ENCODE measurements at regions not wholly inside any gene's neighbourhood (a gene's known extent, or its start where the extent isn't known, plus 50 kb on each side); places are given as distances from the start of the nearest gene placed in this dataset.

DNA sequence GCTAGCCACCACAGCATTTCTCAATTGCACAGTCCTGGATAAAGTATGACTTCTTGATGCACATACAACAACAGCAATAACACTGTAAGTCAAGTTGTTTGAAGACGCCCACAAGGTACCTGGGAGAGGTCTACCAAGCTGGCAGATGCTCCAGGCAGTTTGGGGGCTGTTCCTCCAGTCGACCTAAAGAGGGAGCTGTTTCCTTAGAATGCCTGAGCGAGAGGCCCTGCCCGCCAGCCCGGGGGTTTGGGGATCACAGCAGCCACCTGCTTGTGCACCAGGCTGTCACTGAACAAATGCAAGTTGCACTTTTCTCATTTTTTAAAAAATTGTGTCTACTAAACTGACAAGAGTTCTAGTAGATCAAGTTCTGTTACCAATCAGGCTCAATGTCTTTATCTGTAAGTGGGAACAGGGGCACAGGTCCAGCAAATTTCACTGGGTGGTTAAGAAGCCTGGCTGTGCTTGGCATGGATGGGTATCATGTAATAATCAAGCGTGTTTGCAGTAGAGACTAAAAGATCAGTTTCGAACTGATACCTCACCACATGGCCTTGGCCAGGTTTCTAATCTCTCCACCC, 193.8 kb upstream of the ADO start:
- Histone ChIP-seq H3K27ac (no peak overlapping the region), H3K9me3 (no peaks in the 10 kb centered on the region), H3K27me3 (no peaks in the 10 kb centered on the region), H3K36me3 (no peaks in the 10 kb centered on the region), H3K4me1 (no peaks in the 10 kb centered on the region), H3K4me3 (no peak overlapping the region)
- no peak for TF ChIP-seq POLR2A (IDR thresholded peaks at IDR 0.05)
- TF ChIP-seq, protein P1, sequence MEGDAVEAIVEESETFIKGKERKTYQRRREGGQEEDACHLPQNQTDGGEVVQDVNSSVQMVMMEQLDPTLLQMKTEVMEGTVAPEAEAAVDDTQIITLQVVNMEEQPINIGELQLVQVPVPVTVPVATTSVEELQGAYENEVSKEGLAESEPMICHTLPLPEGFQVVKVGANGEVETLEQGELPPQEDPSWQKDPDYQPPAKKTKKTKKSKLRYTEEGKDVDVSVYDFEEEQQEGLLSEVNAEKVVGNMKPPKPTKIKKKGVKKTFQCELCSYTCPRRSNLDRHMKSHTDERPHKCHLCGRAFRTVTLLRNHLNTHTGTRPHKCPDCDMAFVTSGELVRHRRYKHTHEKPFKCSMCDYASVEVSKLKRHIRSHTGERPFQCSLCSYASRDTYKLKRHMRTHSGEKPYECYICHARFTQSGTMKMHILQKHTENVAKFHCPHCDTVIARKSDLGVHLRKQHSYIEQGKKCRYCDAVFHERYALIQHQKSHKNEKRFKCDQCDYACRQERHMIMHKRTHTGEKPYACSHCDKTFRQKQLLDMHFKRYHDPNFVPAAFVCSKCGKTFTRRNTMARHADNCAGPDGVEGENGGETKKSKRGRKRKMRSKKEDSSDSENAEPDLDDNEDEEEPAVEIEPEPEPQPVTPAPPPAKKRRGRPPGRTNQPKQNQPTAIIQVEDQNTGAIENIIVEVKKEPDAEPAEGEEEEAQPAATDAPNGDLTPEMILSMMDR (IDR thresholded peaks at IDR 0.05), result peak in 1 of 3 experiments; percentile 25
- intact Hi-C loops (cut with DNase I), result no loop called here
- DNase-seq (ENCODE audit: extremely low spot score in 2 of 2), result no peak

DNA sequence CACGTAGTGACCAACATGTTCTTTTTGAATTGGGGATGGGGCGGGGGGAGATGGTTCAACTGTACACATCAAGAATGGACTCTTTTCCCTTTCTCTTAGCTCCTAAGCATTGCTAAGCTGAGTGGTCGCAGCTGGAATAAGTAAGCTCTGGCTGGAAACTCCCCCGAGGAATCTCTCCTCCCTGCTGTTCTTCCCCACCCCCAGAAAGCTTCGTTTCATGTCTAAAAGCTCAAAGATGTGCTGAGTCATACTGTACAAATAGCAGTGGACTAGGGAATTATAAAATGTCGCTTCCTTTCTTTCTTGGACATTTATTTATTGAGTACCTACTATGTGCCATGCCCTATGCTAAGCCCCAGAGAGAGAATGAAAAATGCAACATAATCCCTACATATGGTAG, 191.1 kb upstream of the ADO start:
- DNase-seq (ENCODE audit: extremely low spot score in 2 of 2), result no peak
- Histone ChIP-seq H3K27ac (no peak overlapping the region), H3K9me3 (no peaks in the 10 kb centered on the region), H3K36me3 (no peaks in the 10 kb centered on the region), H3K4me3 (no peak overlapping the region), H3K4me1 (peaks cover 13% of the 10 kb centered on the region), H3K27me3 (no peaks in the 10 kb centered on the region)
- intact Hi-C loops (cut with DNase I), result no loop called here
- TF ChIP-seq POLR2A (IDR thresholded peaks at IDR 0.05), result no peak

DNA sequence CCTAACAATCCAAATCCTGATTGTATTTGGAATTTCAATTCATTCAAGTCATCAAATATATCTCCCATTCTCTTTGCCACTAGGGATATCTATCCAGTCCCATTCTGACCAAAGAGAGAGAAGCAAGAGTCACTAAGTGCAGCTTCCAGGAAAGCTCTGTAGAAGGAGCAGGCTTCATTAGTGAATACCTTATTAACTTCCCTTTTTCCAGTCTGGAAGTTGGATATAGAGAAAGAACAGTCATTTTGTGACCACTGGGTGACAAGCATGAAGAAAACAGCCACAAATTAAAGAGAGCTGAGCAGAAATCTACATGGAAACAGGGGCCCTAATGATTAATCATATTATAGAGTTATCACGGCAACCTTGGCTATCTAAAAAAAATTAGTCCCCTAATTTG, 190.7 kb upstream of the ADO start:
- peaks cover 17% of the 10 kb centered on the region for H3K4me1 ChIP-seq
- TF ChIP-seq, protein P1 (IDR thresholded peaks at IDR 0.05), result no peak
- no peak for TF ChIP-seq POLR2AphosphoS5 (IDR thresholded peaks at IDR 0.05; ENCODE audit: insufficient read depth in 1 of 2, low read depth in 1 of 2)
- no peak for TF ChIP-seq POLR2A (IDR thresholded peaks at IDR 0.05)
- no peaks in the 10 kb centered on the region for H3K36me3 ChIP-seq
- no peak overlapping the region for H3K4me3 ChIP-seq
- no peaks in the 10 kb centered on the region for H3K9me3 ChIP-seq
- no peaks in the 10 kb centered on the region for H3K27me3 ChIP-seq
- no peak overlapping the region for H3K27ac ChIP-seq
- no peak for DNase-seq (ENCODE audit: extremely low spot score in 2 of 2)
- intact Hi-C loops (cut with DNase I), result no loop called here

DNA sequence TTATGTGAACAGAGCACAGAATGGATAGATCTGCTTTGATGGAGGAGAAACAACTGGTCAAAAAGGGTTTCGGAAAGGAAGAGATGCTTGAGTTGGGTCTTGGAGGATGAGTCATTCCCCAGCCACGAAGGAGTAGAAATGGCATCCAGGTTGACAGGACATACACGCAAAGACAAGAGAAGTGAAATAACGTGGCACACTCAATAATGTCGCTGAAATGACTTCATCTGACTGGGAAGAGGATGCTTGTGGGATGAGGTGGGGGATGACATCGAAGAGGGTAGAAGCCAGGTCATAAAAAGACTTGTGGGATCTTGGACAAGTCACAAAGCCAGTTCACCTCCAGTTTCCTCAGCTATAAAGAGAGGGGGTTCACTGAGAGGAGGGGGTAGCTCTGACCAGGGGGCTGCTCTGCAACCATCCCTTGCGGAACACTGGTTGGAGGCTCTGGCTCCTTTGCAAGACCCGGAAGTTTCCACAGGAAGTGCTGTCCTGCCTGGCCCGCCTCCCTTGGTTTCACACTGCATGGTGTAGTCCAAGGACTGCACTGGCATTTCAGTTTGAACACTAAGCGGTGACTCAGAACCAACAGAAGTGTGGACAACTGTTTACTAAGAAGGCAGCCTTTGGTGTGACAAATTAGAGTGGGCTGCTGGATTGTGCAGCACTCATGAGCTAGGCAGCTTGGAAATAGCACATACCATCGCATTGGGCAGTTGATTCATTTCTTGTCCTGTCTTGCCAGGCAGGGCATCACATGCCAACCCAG, 189.9 kb upstream of the ADO start:
- intact Hi-C loops (cut with DNase I), result no loop called here
- Histone ChIP-seq H3K4me3 (no peak overlapping the region), H3K4me1 (peaks cover 23% of the 10 kb centered on the region), H3K27ac (no peak overlapping the region), H3K9me3 (no peaks in the 10 kb centered on the region), H3K36me3 (no peaks in the 10 kb centered on the region), H3K27me3 (no peaks in the 10 kb centered on the region)
- DNase-seq (ENCODE audit: extremely low spot score in 2 of 2), result peak in 1 of 2 donors; percentile 88
- TF ChIP-seq, protein P1 (IDR thresholded peaks at IDR 0.05), result no peak
- no peak for TF ChIP-seq POLR2AphosphoS5 (IDR thresholded peaks at IDR 0.05; ENCODE audit: insufficient read depth in 1 of 2, low read depth in 1 of 2)
- TF ChIP-seq POLR2A (IDR thresholded peaks at IDR 0.05), result no peak

DNA sequence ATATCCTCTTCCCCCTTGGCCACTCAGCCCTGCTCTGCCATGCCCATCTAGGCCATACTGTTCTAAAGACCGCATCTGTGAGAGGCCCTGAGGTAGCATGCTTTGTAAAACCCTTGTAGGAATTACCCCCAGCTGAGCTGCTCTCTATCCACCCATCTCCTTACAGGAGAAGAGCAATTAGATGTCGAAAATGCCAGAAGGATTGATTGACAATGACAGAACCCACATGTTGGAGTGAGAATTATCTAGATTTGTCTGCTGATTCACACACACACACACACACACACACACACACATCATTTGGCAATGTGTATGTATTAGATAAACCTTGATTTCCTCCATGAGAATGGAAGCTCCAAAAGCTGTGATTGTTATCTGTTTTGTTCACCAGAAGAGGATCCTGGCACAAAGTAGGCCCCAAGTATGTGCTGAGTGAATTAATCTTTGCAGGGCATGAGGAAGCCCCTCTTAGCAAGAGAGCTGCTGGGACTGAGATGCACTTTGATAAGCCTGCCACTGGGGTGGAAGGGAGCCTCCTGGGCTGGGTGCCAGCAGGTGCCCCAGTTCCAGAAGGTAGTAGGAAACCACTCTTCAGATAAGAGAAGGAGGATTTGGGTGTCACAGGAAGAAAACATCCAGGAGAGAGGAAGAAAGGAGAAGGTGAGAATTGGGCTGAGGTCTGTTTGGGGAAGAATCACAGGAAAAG, 187.5 kb upstream of the ADO start:
- H3K4me1 ChIP-seq, result peaks cover 23% of the 10 kb centered on the region
- H3K27me3 ChIP-seq, result no peaks in the 10 kb centered on the region
- peak in 1 of 2 donors; percentile 64 for DNase-seq (ENCODE audit: extremely low spot score in 2 of 2)
- no peaks in the 10 kb centered on the region for H3K36me3 ChIP-seq
- TF ChIP-seq, protein P1 (IDR thresholded peaks at IDR 0.05), result no peak
- TF ChIP-seq POLR2A (IDR thresholded peaks at IDR 0.05) (no peak), POLR2AphosphoS5 (IDR thresholded peaks at IDR 0.05; ENCODE audit: insufficient read depth in 1 of 2, low read depth in 1 of 2) (no peak)
- H3K4me3 ChIP-seq, result no peak overlapping the region
- H3K9me3 ChIP-seq, result no peaks in the 10 kb centered on the region
- H3K27ac ChIP-seq, result no peak overlapping the region
- intact Hi-C loops (cut with DNase I), result no loop called here
